HG03095 (cell line): ENCODE measurements at regions not wholly inside any gene's neighbourhood (a gene's known extent, or its start where the extent isn't known, plus 50 kb on each side); places are given as distances from the start of the nearest gene placed in this dataset.

Source experiments
- ATAC-seq: cut with Tn5 transposase; IDR thresholded peaks from one replicate; pipeline ENCODE4 v1.9.1; 2021; ENCODE audit warnings: moderate library complexity; ENCODE audit not compliant: unreplicated experiment

DNA sequence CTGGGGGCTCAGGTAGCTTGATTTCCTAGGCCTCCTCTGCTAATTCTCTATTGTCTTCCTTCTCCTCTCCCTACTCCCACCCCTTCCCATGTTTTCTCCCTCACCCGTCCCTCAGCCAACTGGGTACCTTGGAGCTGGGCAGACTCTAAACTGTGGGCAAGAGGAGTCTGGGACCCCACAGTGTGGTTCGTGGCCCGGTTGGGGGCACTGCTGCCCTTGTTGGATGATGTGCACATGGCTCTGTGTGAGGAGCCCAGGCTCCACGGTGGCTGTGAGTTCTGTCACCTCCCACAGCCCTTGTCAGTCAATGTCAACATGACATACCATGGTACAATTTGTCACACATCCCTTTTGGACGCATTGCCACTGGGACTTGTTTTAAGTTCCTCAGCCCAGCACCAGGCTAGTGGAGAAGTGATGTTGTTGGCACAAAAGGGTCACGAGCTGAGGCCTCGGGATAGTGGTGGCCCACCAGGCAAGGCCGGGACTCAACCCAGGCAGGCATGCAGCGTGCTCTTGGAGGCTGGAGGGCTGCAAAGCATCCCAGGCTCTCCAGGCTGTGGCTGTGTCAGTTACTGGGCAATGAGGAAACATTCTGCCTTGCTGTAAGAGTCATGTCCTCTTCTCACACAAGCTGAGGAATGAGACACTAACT, 142.3 kb downstream of the TLE3 start:
- no peak for ATAC-seq

DNA sequence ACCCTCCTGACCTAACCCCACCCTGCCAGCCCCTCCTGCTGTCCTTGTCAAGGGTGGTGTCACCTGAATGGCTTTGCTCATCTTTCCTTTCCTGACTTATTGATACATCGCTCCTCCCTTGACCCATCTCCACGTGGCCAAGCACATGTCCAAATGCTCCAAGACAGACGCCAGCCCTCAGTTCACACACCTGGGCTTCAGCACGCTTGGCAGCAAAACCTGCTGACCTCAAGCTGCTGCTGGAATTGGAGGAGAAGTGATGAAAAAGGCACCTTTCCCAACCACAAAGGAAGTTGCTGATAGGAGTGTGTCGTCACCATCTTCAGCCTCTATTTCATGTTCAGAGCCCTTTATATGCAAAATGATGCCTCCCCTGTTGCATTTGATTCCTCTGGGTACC, 141.3 kb downstream of the TLE3 start:
- ATAC-seq = no peak

DNA sequence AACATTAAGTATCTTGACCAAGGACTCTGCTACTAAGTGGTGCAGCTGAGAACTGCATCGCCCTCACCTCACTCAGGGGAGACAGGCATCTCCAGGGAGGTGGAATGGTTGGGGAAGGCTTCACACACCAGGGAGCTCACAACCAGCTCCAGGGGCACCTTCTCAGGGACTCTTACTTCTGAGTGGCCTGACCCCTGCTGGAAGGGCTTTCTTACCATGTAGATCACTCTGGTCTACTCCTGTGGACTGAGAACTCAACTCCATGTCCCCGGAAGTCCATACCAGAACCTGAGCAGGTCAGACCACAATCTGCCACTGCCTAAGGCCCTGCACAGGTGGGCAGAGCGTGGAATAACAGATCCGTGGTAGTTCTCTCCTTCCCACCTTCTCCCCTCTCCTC, 140.5 kb downstream of the TLE3 start:
- ATAC-seq = no peak

DNA sequence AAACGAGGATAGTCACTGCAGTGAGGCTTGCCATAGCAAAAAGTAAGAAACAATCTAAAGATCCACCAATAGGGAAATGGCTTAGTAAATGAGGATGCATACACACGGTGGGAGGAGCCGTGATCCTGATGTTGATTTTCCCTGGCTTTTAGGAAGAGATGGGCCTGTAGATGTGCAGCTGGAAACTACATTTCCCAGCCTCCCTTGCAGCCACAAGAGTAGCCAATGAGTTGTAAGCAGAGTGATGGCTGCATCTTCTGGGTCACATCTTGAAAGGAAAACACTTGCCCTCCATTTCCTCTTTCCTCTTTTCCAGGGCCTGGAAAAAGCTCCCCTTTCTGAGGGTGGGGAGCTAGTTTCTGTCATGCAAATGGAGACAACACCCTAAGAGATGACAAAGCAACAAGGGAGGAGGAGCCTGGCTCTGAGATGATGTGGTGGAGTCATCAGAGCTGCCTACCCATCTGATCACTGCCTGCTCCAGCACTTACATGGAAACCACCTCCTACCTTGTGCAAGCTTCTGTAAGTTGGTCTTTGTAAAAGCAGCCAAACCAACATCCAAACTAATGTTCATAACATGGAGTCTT, 139.1 kb downstream of the TLE3 start:
- no peak for ATAC-seq

DNA sequence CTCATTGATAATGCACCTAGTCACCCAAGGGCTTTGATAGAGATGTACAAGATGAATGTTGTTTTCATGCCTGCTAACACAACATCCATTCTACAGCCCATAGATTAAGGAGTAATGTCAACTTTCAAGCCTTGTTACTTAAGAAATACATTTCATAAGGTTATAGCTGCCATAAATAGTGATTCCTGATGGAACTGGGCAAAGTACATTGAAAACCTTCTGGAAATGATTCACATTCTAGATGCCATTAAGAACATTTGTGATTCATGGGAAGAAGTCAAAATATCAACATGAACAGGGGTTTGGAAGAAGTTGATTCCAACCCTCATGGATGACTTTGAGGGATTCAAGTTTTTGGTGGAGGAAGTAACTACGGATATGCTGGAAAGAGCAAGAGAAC, 135.2 kb downstream of the TLE3 start:
- no peak for ATAC-seq

DNA sequence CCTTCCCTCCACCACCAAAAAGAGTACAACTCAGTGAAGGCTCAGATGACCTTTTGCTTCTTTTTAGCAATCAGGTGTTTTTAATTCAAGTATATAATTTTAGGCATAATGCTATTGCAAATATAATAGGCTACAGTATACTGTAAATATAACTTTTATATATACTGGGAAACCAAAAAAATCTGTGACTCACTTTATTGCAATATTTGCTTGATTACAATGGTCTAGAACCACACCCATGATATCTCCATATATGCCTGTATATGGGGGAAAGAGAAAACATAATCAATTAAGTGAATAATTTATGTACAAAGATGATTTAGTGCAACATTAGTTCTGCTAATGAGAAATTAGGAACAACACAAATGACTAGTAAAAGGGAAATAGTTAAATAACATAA, 134.3 kb downstream of the TLE3 start:
- ATAC-seq = no peak

DNA sequence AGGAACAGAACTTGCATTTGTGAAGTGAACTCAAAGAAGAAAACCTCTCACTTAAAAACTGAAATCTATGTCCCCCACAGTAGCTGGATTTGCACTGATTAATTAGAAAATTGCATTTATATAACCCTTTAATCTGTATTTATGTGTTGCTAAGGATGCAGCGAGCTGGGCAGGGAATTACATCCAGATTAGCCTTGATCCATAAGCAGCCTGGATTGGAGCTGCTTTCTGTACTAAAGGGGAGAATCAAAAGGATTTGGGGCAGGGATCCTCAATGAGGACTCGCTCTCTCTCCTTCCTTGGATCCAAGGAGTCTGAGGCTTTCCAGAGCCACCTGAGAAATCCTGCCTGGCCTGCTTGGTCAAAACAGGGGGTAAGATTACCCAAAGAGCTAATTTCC, 125.9 kb downstream of the TLE3 start:
- no peak for ATAC-seq

DNA sequence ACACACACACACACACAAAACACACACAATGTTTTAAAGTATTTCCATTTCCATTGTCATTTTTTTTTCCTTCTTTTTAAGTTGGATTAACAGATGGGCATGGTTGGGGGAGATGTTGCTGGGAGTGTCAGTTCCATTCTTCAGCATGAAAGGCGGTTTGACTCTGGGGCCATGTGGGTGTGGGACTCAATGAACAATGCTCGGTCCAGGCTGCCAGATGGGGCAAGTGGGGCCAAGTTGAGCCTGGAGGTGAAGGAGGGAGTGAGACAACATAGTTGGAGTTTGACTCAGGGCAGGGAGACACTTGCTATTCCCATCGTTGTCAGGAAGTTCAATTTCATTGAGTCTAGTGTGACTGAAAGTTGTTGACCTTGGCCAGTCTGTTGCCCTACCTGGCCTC, 125.3 kb downstream of the TLE3 start:
- ATAC-seq = no peak

DNA sequence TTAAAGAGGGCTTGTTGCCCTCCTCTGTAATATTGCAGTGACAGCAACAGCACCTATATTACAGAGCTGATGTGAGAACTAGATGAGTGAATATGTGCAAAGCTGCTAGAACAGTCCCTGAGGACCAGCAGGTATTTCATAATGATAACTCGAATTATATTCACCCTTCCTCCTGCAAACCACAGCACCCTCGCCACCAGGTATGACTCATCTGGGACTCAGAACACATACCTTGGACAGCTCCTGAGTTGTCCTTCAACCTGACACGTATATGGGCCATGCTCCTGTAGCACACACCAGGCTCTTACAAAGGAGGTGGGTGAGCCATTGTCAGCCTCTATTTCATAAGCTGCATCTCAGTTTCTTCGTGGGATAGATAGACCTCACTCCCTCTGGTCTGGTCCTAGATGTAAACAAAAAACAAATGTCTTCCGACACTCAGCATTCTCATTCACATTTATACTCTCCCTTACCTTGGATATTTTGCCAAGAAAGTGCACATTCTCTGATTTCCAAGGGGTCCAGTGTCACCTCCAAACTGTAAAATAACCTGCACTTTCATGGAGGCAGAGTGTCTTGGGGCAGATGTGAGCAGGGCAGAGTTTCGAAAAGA, 124.5 kb downstream of the TLE3 start:
- ATAC-seq = no peak

DNA sequence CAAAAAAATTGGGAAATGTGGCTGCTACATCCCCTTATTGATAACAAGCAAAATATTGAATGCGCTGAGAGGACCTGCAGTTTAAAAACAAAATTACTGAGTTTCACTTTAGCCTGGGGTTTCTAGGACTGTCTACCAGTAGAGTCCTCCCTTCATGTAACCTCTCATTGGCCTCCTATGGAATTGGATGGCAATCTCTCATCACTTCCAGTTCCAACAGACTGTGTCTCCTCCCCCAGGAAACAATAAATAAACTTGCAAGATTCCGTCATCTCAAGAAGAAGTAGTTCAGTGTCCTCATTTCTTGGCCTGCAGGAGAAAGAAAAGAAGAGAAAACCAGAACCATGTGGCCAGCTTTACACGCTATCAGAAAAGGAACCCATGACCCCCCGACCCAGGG, 123.8 kb downstream of the TLE3 start:
- no peak for ATAC-seq

DNA sequence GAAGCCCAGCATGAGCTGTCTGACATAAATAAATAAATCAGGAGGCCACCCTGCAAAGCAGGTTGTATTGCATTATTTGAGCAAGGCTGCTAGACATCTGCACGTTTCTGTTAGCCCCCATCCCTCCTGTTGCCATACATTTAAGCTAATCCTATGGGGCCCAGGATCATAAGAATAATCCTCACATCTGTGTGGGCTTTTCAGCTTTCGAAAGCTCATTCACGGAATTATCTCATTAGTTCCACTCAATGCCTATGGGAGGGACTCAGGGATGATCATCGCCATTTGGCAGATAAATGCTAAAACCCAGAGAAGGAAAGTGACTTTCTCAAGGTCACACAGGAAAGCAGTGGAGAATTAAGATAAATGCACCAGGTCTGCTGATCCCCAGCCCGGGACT, 123.4 kb downstream of the TLE3 start:
- no peak for ATAC-seq

DNA sequence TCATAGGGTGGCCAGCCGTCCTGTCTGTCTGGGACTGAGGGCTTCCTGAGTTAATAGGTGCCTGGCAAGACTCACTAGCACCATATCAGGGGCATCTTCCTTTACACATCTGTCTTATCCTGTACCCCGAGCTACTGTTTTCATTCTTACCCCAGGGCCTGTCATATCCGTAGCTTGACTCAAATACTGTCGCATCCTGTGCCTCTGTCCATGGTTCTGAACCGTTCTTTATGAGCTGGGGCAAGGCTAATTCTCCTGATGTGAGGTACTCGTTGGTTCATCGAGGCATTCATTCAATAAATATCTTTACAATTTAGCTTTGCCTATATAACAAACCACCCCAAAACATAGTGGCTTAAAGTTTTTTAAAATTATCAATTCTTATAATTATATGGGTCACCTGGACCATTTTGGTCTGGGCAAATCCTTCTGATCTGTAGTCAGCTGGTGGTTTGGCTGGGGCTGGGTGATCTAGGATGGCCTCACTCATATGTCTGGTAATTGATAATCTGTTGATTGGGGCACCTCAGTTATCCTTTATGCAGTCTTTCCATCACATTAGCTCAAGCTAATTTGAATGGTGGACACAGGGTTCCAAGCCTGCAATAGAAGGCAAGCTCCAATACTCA, 121.2 kb downstream of the TLE3 start:
- no peak for ATAC-seq

DNA sequence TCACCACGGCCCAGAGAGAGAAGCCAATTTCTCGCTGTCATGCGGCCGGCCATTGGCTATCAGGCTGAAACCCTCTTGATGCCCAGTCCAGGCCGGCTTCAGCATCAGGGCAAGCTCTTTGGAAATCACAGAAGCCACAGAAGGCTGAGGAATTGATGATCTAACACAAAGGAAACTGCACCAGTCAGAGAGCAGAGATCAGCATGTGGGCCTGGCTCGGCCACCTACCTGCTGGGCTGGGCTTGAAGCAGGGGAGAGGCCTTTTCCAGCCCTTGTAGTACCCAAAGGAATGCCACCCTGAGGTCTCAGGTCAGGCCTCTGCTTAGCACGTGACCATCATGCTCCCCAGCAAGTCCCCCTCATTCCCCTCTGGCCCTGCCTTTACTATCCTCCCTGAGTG, 119.1 kb downstream of the TLE3 start:
- ATAC-seq = no peak

DNA sequence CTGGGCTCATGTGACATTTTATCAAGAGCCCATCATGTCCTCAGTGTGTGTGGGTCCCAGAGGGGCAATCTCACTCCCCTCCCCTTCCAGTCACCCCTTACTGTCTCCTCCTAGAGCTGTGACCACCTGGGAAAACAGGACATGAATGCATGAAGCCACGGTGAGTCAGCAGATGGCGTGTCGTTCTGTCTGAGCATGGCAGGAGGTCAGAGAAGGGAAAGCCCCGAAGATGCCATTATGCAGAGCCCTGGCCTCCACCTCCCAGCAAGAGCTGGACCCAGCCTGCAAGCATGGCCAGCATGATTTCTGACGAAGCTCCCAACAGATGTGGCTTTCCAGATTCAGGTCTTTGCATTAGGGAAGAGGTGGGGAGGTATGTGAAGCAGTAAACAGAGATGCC, 118.5 kb downstream of the TLE3 start:
- peak; percentile 44 for ATAC-seq

DNA sequence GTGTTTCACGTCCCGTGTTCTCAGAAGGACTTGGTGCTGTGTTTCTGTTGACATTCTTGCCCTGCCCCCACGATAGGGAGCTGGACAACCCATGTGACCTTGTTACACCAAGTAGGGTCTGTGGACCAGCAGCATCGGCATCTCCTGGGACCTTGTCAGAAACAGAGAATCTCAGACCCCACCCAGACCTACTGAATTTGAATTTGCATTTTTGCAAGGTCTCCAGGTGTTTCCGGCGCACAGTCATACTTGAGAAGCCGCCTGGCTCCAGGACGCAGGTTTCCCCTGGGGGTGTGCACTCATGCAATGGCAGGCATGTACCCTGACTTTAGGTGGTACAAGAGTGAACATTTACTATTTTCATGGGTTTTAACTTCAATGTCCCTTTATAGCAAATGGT, 117.9 kb downstream of the TLE3 start:
- peak; percentile 78 for ATAC-seq

DNA sequence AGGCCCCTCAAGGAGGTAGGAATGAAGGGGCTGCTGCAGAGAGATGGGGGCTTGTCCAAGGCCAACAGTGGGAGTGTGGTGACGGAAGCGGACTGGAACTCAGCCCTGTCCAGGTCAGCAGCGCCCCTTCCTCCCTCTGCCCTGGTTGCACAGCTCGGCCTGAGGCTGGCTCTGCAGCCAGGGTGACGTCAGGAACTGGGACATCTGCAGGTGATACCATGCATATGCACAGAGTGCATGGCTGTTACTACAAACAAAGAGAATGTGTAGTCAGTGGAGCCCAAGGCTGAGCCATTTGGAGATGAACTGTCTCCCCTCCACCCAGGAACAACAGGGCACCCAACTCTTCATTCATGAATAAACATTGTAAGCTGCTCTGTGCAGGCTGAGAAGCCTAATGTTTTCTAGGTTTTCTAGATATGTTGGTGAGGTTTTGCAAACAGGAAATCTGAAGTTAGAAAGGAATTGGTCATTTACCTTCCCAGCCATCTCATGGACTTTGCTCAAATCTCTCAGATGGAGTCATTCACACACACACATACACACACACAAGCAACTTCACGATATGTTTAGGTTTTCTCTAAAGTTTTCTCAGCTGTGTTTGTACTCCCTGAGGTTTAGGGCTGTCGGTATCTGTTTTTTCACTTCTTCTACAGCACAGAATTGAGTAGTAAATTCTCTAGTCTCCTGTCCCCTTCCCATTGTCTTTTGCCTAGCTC, 117.2 kb downstream of the TLE3 start:
- ATAC-seq = no peak

DNA sequence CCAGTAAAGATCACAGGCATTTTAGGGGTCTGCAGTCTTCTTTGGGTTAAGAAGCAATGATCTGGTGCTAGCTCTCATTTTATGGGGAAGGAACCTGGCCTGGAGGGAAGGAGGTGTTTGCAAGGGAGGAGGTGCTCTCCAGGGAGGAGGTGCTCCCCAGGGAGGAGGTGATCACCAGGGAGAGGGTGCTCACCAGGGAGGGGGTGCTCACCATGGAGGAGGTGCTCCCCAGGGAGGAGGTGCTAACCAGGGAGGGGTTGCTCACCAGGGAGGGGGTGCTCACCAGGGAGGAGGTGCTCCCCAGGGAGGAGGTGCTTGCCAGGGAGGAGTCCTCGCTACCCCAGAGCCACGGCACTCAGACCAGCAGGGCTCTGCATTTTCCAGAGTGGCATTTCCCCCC, 115.7 kb downstream of the TLE3 start:
- ATAC-seq = no peak

DNA sequence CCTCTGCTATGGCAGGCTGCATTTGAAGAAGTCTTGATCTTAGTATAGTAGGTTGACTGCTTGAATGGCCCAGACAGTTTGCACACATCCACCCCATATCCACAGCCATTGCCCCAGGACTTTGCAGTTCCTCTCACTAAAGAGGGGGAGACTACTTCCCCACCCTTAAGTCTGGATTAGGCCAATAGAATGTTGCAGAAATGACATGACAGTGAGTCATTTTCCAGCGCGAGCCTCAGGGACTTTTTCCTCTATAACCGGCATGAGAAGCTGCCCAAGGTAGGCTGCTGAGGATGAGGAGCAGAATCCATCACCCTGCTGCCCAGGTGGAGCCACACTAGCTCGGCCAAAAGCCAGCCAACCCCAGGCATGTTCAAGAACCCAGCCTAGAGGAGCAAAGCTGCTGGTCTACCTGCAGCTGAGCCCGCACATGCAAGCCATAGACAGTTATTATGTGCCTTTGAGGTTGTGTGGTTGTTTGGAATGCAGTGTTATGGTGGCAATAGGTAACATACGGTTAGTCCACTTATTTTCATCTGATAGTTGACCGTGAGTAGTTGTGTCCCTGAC, 113.9 kb downstream of the TLE3 start:
- no peak for ATAC-seq

DNA sequence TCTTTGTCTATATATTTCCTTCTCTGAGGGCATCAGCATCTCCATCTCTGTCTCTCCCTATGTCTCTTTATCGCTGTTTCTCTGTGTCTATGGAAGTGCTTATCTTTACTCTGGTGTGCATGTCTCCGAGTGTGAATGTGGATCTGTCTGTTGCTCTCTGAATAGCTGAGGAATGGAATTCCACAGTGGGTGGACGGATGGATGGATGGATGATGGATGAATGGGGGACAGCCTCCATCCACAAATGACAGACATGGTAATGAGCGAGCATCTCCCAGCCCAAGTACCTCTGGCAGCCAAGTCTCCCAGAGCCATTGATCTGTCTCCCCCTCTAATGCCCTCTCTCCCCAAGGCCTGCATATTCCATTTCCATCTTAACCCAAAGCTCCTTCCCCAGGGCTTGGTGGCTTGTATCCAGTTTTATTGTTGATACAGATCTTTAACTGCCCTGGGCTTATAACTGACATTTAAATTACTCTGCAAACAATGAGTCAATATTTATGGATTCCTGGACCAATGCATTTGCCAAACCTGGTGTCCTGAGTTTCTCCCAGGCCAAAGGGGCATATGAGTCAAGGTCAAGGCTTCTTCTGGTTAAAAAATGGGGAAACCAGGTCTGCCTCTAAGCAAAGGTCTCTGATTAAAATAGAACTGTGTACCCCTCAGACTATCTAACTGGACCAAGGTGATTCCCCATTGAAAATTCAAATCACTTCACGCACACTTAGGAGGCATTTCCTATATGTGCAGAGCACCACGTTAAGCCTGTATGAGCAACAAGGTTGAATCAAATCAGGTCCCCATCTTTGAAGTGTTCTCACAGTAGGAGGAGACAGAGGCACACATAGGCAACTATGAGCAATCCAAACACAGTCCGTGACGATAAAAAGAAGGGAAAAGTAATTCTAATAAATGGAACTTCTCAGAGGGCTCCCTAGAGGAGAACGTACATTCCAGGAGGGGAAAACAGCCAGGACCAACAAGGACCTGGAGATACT, 109.9 kb downstream of the TLE3 start:
- no peak for ATAC-seq

DNA sequence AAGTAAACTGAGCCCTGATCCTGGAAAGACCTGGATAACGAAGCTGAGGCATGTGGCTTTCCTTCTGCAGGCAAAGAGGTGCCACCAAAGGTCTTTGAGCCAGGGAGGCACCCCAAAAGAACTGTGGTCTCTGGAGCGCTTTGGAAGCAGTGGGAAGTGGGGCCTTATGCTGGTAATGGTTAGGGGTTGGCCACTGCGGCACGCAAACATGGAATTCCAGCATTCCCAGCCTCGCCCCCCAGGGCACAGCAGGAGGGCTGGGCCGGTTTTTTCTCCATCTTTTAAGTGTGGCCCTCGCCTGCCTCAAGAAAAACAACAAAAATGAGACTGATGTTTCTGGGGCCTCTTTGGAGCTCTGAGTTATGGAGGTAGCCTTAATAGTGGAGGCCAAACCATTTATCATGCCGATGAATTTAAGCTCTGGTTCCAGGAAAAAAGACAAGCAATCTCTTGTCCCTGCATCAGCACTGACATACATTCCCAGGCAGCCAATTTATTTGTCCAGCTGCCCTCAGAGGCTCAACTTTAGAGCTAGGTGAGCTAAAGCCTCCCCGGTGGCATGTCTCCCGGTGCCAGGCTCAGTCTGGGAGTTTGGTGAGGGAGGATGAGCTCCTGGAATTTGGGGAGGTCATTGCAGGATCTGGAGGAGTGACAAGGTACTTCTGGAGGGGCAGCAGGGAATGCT, 109.0 kb downstream of the TLE3 start:
- ATAC-seq = no peak
